AG09319 (cell line): ENCODE measurements at regions not wholly inside any gene's neighbourhood (a gene's known extent, or its start where the extent isn't known, plus 50 kb on each side); places are given as distances from the start of the nearest gene placed in this dataset.
"Not testable (repeated sequence)": the region's sequence is repeated elsewhere in the genome, so short reads cannot be mapped to it uniquely, and the experiment has no call there.

ENCODE experiments used
- DNase-seq: peaks from one replicate; pipeline ENCODE4 v3.0.0-alpha.2; 2010; ENCODE audit warnings: low read depth; ENCODE audit errors: extremely low read depth
- TF ChIP-seq, protein P1 (sequence below): IDR thresholded peaks from 2 replicates; pipeline ENCODE4 v1.5.1; 2011; ENCODE audit warnings: low read depth, mild to moderate bottlenecking, inconsistent platforms, low read length, moderate library complexity

DNA sequence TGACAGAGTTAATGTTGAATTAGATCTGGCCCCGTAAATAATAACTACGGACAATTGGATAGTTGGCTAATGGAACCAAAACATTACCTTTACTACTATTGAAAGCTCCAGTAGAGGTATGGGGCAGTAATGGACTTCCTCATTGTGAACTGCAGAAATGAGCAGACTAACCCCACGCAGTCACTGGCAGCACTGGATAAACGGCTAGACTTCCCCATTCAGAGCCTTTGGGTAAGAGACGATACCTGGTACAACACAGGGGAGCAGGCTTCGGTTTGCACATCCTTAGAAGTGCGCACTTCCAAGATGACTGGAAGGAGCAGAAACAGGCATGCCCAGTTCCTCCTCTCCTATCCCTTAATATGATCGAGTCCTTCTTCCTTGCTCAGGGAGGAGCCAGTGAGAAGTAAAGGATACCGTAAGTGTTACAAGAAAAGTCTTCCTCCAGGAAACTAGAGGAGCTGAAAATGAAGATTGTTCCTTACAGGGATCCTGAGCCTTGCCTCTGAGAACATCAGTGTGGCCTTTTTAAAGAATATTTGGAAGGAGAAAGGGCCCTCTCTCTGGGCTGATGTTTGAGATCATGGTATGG is 100.5 kb upstream of the NECTIN3 start:
- DNase-seq, result no peak
- TF ChIP-seq, protein P1, sequence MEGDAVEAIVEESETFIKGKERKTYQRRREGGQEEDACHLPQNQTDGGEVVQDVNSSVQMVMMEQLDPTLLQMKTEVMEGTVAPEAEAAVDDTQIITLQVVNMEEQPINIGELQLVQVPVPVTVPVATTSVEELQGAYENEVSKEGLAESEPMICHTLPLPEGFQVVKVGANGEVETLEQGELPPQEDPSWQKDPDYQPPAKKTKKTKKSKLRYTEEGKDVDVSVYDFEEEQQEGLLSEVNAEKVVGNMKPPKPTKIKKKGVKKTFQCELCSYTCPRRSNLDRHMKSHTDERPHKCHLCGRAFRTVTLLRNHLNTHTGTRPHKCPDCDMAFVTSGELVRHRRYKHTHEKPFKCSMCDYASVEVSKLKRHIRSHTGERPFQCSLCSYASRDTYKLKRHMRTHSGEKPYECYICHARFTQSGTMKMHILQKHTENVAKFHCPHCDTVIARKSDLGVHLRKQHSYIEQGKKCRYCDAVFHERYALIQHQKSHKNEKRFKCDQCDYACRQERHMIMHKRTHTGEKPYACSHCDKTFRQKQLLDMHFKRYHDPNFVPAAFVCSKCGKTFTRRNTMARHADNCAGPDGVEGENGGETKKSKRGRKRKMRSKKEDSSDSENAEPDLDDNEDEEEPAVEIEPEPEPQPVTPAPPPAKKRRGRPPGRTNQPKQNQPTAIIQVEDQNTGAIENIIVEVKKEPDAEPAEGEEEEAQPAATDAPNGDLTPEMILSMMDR, result no peak

GRCh38 chr3:110973263-110973895 is 98.2 kb upstream of the NECTIN3 start:
- no peak for DNase-seq
- TF ChIP-seq, protein P1, result no peak

GRCh38 chr3:110974902-110975301 is 96.7 kb upstream of the NECTIN3 start:
- no peak for DNase-seq
- TF ChIP-seq, protein P1, result no peak

DNA sequence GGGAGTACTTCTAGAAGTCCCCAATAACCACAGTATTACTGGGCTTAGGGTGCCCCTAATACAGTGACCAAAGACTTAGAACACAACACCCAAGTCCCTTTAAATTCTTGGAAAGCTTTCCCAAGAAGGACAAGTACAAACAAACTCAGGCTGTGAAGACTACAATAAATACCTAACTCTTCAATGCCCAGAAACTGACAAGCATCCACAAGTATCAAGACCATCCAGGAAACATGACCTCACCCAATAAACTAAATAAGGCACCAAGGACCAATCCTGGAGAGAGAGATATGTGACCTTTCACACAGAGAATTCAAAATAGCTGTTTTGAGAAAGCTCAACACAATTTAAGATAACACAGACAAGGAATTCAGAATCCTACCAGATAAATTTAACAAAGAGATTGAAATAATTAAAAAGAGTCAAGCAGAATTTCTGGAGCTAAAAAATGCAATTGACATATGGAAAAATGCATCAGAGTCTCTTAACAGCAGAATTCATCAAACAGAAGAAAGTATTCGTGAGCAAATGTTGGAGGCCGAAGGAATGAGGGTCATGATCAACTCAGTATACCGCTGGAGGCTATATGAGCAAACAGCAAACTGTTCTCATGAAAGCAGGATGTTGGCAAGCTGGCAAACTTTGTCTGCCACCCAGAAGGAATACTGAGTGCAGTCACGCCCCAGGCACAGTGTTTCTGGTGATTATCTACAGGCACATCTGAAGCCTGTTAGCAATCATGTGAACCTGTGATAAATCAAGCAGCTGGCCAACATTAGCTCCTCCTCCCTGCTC is 87.0 kb upstream of the NECTIN3 start:
- TF ChIP-seq, protein P1, result no peak
- no peak for DNase-seq

DNA sequence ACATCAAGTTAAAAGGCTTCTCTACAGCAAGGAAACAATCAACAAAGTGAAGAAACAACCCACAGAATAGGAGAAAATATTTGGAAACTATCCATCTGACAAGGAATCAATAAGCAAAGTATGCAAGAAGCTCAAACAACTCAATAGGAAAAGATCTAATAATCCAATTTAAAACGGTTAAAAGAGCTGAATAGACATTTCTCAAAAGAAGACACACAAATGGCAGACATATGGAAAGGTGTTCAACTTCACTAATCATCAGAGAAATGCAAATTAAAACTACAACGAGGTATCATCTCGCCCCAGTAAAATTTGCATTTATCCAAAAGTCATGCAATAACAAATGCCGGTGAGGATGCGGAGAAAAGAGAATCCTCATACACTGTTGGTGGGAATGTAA is 82.2 kb upstream of the NECTIN3 start:
- TF ChIP-seq, protein P1, result no peak
- no peak for DNase-seq

GRCh38 chr3:110995461-110996231 is 76.0 kb upstream of the NECTIN3 start:
- DNase-seq, result peak; percentile 4
- TF ChIP-seq, protein P1, result no peak

DNA sequence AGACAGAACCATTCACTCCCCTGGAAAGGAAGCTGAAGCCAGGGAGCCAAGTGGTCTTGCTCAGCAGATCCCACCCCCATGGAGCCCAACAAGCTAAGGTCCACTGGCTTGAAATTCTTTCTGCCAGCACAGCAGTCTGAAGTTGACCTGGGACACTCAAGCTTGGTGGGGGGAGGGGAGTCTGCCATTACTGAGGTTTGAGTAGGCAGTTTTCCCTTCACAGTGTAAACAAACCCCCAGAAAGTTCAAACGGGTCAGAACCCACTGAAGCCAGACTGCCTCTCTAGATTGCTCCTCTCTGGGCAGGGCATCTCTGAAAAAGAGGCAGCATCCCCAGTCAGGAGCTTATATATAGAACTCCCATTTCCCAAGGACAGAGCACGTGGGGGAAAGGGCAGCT is 72.8 kb upstream of the NECTIN3 start:
- not testable (repeated sequence) for DNase-seq

DNA sequence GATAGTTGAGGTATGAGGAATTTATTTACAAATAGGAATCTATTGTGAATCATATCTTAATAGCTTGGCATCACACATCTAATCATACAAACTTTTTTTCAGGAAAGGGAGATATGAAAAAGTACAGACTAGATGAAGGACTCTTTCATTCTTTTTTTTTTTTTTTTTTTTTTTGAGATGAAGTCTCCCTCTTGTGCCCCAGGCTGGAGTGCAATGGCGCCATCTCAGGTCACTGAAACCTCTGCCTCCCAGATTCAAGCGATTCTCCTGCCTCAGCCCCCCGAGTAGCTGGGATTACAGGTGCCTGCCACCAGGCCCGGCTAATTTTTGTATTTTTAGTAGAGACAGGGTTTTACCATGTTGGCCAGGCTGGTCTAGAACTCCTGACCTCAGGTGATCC is 65.1 kb upstream of the NECTIN3 start:
- not testable (repeated sequence) for DNase-seq
